H1 (cell line): ENCODE measurements at regions not wholly inside any gene's neighbourhood (a gene's known extent, or its start where the extent isn't known, plus 50 kb on each side); places are given as distances from the start of the nearest gene placed in this dataset.

ENCODE experiments used
- CTCF ChIA-PET: fragments of 300-600 bp; sonication (Branson Sonifier 250); formaldehyde crosslinking; loops from one replicate; lab custom pipeline; 2021; ENCODE audit not compliant: partially characterized antibody; lab: Charles Lee
- POLR2A ChIA-PET: fragments of 300-600 bp; sonication (Branson Sonifier 250); formaldehyde crosslinking; loops from one replicate; lab custom pipeline; 2021; ENCODE audit warnings: inconsistent platforms; ENCODE audit not compliant: partially characterized antibody; lab: Charles Lee
- DNase-seq, 2 experiments: peaks; one replicate each; pipeline versions ENCODE4 v3.0.0 to v3.0.0-alpha.2; 2010 to 2022; ENCODE audit warnings: low spot score in 2 of 2, low read depth in 1 of 2, mixed read lengths in 1 of 2
- FAIRE-seq: peaks from 2 replicates; lab custom pipeline; 2011; peaks lifted over from hg19 to GRCh38; lab: Jason Lieb, UNC
- H2AFZ ChIP-seq: 2 replicates; pipeline ENCODE4 v1.8.1; 2012; ENCODE audit warnings: low read length, inconsistent platforms
- H2AK5ac ChIP-seq: 2 replicates; pipeline ENCODE4 v1.6.1; 2013; ENCODE audit warnings: low read depth, low read length
- H2BK120ac ChIP-seq: replicated peaks from 2 replicates; pipeline ENCODE3; 2013; ENCODE audit warnings: low read depth, low read length, inconsistent platforms
- H2BK12ac ChIP-seq: 2 replicates; pipeline ENCODE4 v1.6.1; 2013; ENCODE audit warnings: low read depth, low read length
- H2BK15ac ChIP-seq: 2 replicates; pipeline ENCODE4 v1.6.1; 2013; ENCODE audit warnings: low read length
- H2BK20ac ChIP-seq: 2 replicates; pipeline ENCODE4 v1.6.1; 2013; ENCODE audit warnings: low read length
- H2BK5ac ChIP-seq: 2 replicates; pipeline ENCODE4 v1.6.1; 2013; ENCODE audit warnings: low read depth, low read length
- H3K14ac ChIP-seq: 2 replicates; pipeline ENCODE4 v1.6.1; 2013; ENCODE audit warnings: inconsistent platforms; ENCODE audit not compliant: insufficient read length
- H3K18ac ChIP-seq: 2 replicates; pipeline ENCODE4 v1.6.1; 2013; ENCODE audit warnings: low read length; ENCODE audit errors: extremely low read depth
- H3K23ac ChIP-seq: 2 replicates; pipeline ENCODE4 v1.6.1; 2013; ENCODE audit warnings: inconsistent platforms; ENCODE audit not compliant: insufficient read length
- H3K23me2 ChIP-seq: 2 replicates; pipeline ENCODE4 v1.6.1; 2013; ENCODE audit warnings: low read depth, low read length
- H3K27ac ChIP-seq: 2 replicates; pipeline ENCODE4 v1.6.1; 2011; ENCODE audit warnings: low read depth, low read length, inconsistent platforms
- H3K27me3 ChIP-seq, 4 experiments: replicated peaks in 1 of 4; 1 replicate in 1 of 4; 2 replicates in 3 of 4; pipeline versions ENCODE4 v1.6.1 to v1.8.1; 2011 to 2013; ENCODE audit warnings: low read length in 3 of 4, mild to moderate bottlenecking in 3 of 4, inconsistent platforms in 2 of 4, mixed read lengths in 2 of 4, moderate library complexity in 1 of 4; ENCODE audit not compliant: control insufficient read depth in 3 of 4, insufficient read depth in 3 of 4; ENCODE audit errors: extremely low read depth in 1 of 4
- H3K36me3 ChIP-seq, 4 experiments: 2 replicates each; pipeline versions ENCODE4 v1.6.1 to v1.8.1; 2011 to 2013; ENCODE audit warnings: mild to moderate bottlenecking in 4 of 4, low read length in 3 of 4, moderate library complexity in 2 of 4, control low read depth in 1 of 4, inconsistent platforms in 1 of 4; ENCODE audit not compliant: insufficient read depth in 4 of 4, control insufficient read depth in 2 of 4
- H3K4ac ChIP-seq: replicated peaks from 2 replicates; pipeline ENCODE3; 2013; ENCODE audit warnings: low read length, low read depth, mixed read lengths, inconsistent platforms; ENCODE audit not compliant: insufficient read length
- H3K4me1 ChIP-seq, 4 experiments: replicated peaks in 1 of 4; 1 replicate in 1 of 4; 2 replicates in 3 of 4; pipeline versions ENCODE4 v1.6.1 to v1.8.1; 2011 to 2013; ENCODE audit warnings: low read length in 3 of 4, inconsistent platforms in 2 of 4, mixed read lengths in 1 of 4; ENCODE audit not compliant: insufficient read depth in 4 of 4, control insufficient read depth in 3 of 4
- H3K4me2 ChIP-seq, 2 experiments: 2 replicates each; pipeline versions ENCODE4 v1.6.1 to v1.8.1; 2011 to 2013; ENCODE audit warnings: low read depth in 2 of 2, low read length in 2 of 2, control low read depth in 1 of 2, inconsistent platforms in 1 of 2, mild to moderate bottlenecking in 1 of 2; ENCODE audit not compliant: insufficient read depth in 1 of 2
- H3K4me3 ChIP-seq, 4 experiments: fragments of 200-600, 300-600 bp in 1 of 4; sonication (generic), shearing (Covaris generic), sonication (Bioruptor Twin) in 1 of 4; 2 replicates each; pipeline versions ENCODE4 v1.5.1 to v1.8.1; 2011 to 2016; ENCODE audit warnings: low read length in 4 of 4, low read depth in 3 of 4, control low read depth in 2 of 4, inconsistent platforms in 2 of 4, mild to moderate bottlenecking in 2 of 4, mixed read lengths in 1 of 4, moderate library complexity in 1 of 4; ENCODE audit not compliant: insufficient read depth in 2 of 4; ENCODE audit errors: extremely low read depth in 1 of 4
- H3K56ac ChIP-seq: replicated peaks from 2 replicates; pipeline ENCODE3; 2013; ENCODE audit warnings: low read depth, mild to moderate bottlenecking, mixed read lengths, low read length, inconsistent platforms; ENCODE audit not compliant: insufficient read length
- H3K79me1 ChIP-seq: 2 replicates; pipeline ENCODE4 v1.6.1; 2013; ENCODE audit warnings: low read depth, low read length, control low read depth
- H3K79me2 ChIP-seq, 2 experiments: 2 replicates each; pipeline versions ENCODE4 v1.6.1 to v1.8.1; 2012 to 2013; ENCODE audit warnings: low read length in 2 of 2, mild to moderate bottlenecking in 2 of 2, inconsistent platforms in 1 of 2; ENCODE audit not compliant: insufficient read depth in 2 of 2, control insufficient read depth in 1 of 2
- H3K9ac ChIP-seq, 4 experiments: replicated peaks in 1 of 4; 1 replicate in 1 of 4; 2 replicates in 3 of 4; pipeline versions ENCODE4 v1.6.1 to v1.8.1; 2011 to 2013; ENCODE audit warnings: low read depth in 3 of 4, low read length in 3 of 4, control low read depth in 2 of 4, mild to moderate bottlenecking in 2 of 4, moderate library complexity in 2 of 4, inconsistent platforms in 1 of 4; ENCODE audit errors: extremely low read depth in 1 of 4
- H3K9me3 ChIP-seq, 2 experiments: 2 replicates each; pipeline versions ENCODE4 v1.6.1 to v1.8.1; 2012 to 2013; ENCODE audit warnings: mild to moderate bottlenecking in 2 of 2, moderate library complexity in 2 of 2, control low read depth in 1 of 2, inconsistent platforms in 1 of 2, low read depth in 1 of 2, low read length in 1 of 2, mixed read lengths in 1 of 2; ENCODE audit not compliant: insufficient read depth in 2 of 2
- H4K20me1 ChIP-seq, 2 experiments: replicated peaks in 1 of 2; 2 replicates each; pipeline versions ENCODE3 to v1.8.1; 2011 to 2013; ENCODE audit warnings: inconsistent platforms in 2 of 2, low read length in 2 of 2, mild to moderate bottlenecking in 1 of 2; ENCODE audit not compliant: insufficient read depth in 2 of 2, control insufficient read depth in 1 of 2
- H4K5ac ChIP-seq: 2 replicates; pipeline ENCODE4 v1.6.1; 2013; ENCODE audit warnings: low read length, low read depth, mixed read lengths, inconsistent platforms; ENCODE audit not compliant: insufficient read length
- H4K8ac ChIP-seq: 2 replicates; pipeline ENCODE4 v1.8.0; 2013; ENCODE audit warnings: mild to moderate bottlenecking, moderate library complexity, low read length, inconsistent platforms; ENCODE audit not compliant: insufficient read depth; ENCODE audit errors: extremely low read depth
- H4K91ac ChIP-seq: replicated peaks from 2 replicates; pipeline ENCODE3; 2013; ENCODE audit warnings: low read length, mixed read lengths, inconsistent platforms; ENCODE audit not compliant: insufficient read length
- SIRT6 ChIP-seq: IDR thresholded peaks from one replicate; pipeline ENCODE4 v1.7.1; 2012; ENCODE audit warnings: low read length, inconsistent platforms
- SIX5 ChIP-seq: IDR thresholded peaks from 2 replicates; pipeline ENCODE4 v1.6.1; 2011; ENCODE audit warnings: mild to moderate bottlenecking, low read depth, low read length
- TCF12 ChIP-seq: IDR thresholded peaks from 2 replicates; pipeline ENCODE4 v1.6.1; 2011; ENCODE audit warnings: low read depth, mild to moderate bottlenecking, low read length
- WGBS, 2 experiments: shearing (Covaris generic) in 1 of 2; methylation state at CpG; one replicate each; pipeline versions ENCODE4 v1.1.6 to v1.1.7; 2013 to 2015; ENCODE audit warnings: low lambda C conversion rate in 2 of 2, mixed read lengths in 2 of 2, inconsistent platforms in 1 of 2, low coverage in 1 of 2, missing lambda C conversion rate in 1 of 2; ENCODE audit not compliant: insufficient replicate concordance in 2 of 2, insufficient coverage in 1 of 2, insufficient read length in 1 of 2; ENCODE audit errors: extremely low coverage in 1 of 2, missing lambda C conversion rate in 1 of 2; 5-methylcytosine and 5-hydroxymethylcytosine counted together

DNA sequence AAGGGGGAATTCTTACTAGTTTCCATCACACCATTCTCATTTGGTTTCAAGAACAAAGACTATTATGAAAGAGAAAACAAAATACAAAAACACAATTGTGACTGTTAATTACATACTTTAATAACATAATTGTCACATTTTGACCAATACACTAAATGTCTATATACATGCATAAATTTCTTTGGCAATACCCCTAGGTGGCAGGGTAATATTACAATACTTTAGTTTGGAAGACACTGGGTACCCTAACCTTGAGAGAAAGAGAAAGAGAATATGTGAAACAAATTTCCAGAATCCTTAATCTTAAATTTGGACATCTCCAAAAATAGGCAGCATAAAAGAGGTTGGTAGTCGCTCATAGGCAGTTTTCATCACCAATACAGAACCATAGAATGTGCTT is 619.6 kb upstream of the ADAMTS16 start:
- Histone ChIP-seq H3K23ac (no peak overlapping the region), H3K23me2 (no peaks in the 10 kb centered on the region; the same call in 1 of the 2 replicates), H3K36me3 (no peaks in the 10 kb centered on the region), H3K4ac (no peak overlapping the region), H3K27ac (no peak overlapping the region), H2BK5ac (no peak overlapping the region), H3K27me3 (no peaks in the 10 kb centered on the region), H3K4me1 (peaks cover 0 to 5% (median 0%) of the 10 kb centered on the region in 4 experiments; a peak in 2 of 7 replicates), H2AFZ (no peak overlapping the region), H3K79me2 (no peaks in the 10 kb centered on the region), H2BK120ac (no peak overlapping the region), H2BK12ac (no peak overlapping the region), H3K4me3 (no peak overlapping the region), H3K4me2 (no peak overlapping the region), H4K91ac (no peak overlapping the region), H3K18ac (no peak overlapping the region), H3K79me1 (no peaks in the 10 kb centered on the region), H4K8ac (no peak overlapping the region), H2BK20ac (no peak overlapping the region), H4K20me1 (no peaks in the 10 kb centered on the region), H3K9ac (no peak overlapping the region), H3K56ac (no peak overlapping the region), H2BK15ac (no peak overlapping the region), H4K5ac (no peak overlapping the region), H2AK5ac (no peak overlapping the region), H3K14ac (no peak overlapping the region), H3K9me3 (no peaks in the 10 kb centered on the region)
- CTCF ChIA-PET = no interaction called here
- DNase-seq = no peak
- FAIRE-seq = no peak
- POLR2A ChIA-PET = no interaction called here
- WGBS, 2 experiments = 94% methylated on average over 1 of the region's 1 CpG; no CpG with 5 or more reads in 1 of the 2 experiments
- TF ChIP-seq SIRT6 (no peak), SIX5 (no peak), TCF12 (no peak)
